Keratinocyte (primary cell): ENCODE measurements at regions not wholly inside any gene's neighbourhood (a gene's known extent, or its start where the extent isn't known, plus 50 kb on each side); places are given as distances from the start of the nearest gene placed in this dataset.

Experiments
- DNase-seq: peaks from one replicate; pipeline ENCODE4 v3.0.0-alpha.2; 2011; ENCODE audit warnings: low read depth, missing footprints, low spot score
- FAIRE-seq: peaks from 2 replicates; lab custom pipeline; 2011; peaks lifted over from hg19 to GRCh38; lab: Jason Lieb, UNC
- H2AFZ ChIP-seq: 2 replicates; pipeline ENCODE4 v1.6.0; 2012; ENCODE audit warnings: low read length, control low read depth, inconsistent platforms; ENCODE audit not compliant: control insufficient read depth
- H3K27ac ChIP-seq: 2 replicates; pipeline ENCODE4 v1.5.1; 2011; ENCODE audit warnings: low read length; ENCODE audit not compliant: control insufficient read depth, insufficient read depth
- H3K27me3 ChIP-seq: 3 replicates; pipeline ENCODE4 v1.6.0; 2011; ENCODE audit warnings: low read length; ENCODE audit not compliant: control insufficient read depth, insufficient read depth; ENCODE audit errors: extremely low read depth
- H3K36me3 ChIP-seq, 2 experiments: 2 replicates in 1 of 2; 3 replicates in 1 of 2; pipeline ENCODE4 v1.5.1; 2011; ENCODE audit warnings: low read length in 2 of 2, mild to moderate bottlenecking in 1 of 2; ENCODE audit not compliant: control insufficient read depth in 2 of 2, insufficient read depth in 2 of 2; ENCODE audit errors: extremely low read depth in 1 of 2
- H3K4me1 ChIP-seq: 3 replicates; pipeline ENCODE4 v1.5.1; 2011; ENCODE audit warnings: low read length; ENCODE audit not compliant: control insufficient read depth, insufficient read depth; ENCODE audit errors: extremely low read depth
- H3K4me2 ChIP-seq: 3 replicates; pipeline ENCODE4 v1.6.0; 2011; ENCODE audit warnings: low read depth, low read length; ENCODE audit not compliant: control insufficient read depth, insufficient read depth; ENCODE audit errors: extremely low read depth
- H3K4me3 ChIP-seq, 3 experiments: fragments of 200-600 bp in 1 of 3; sonication (generic) in 1 of 3; 2 replicates in 2 of 3; 3 replicates in 1 of 3; pipeline ENCODE4 v1.5.1; 2011 to 2016; ENCODE audit warnings: low read length in 3 of 3, mild to moderate bottlenecking in 3 of 3, control low read depth in 2 of 3, inconsistent platforms in 1 of 3, low read depth in 1 of 3, mixed read lengths in 1 of 3, mixed run types in 1 of 3, moderate library complexity in 1 of 3; ENCODE audit not compliant: control insufficient read depth in 2 of 3, insufficient read depth in 2 of 3; ENCODE audit errors: extremely low read depth in 1 of 3
- H3K79me2 ChIP-seq: 2 replicates; pipeline ENCODE4 v1.6.0; 2012; ENCODE audit warnings: low read length; ENCODE audit not compliant: control insufficient read depth, insufficient read depth
- H3K9ac ChIP-seq: 3 replicates; pipeline ENCODE4 v1.6.0; 2011; ENCODE audit warnings: low read length; ENCODE audit not compliant: control insufficient read depth, insufficient read depth; ENCODE audit errors: extremely low read depth
- H3K9me1 ChIP-seq: 3 replicates; pipeline ENCODE4 v1.6.0; 2011; ENCODE audit warnings: low read length; ENCODE audit not compliant: control insufficient read depth, insufficient read depth; ENCODE audit errors: extremely low read depth
- H3K9me3 ChIP-seq: 2 replicates; pipeline ENCODE4 v1.5.1; 2012; ENCODE audit warnings: low read depth, low read length; ENCODE audit not compliant: control insufficient read depth
- H4K20me1 ChIP-seq: 3 replicates; pipeline ENCODE4 v1.6.0; 2011; ENCODE audit warnings: low read length; ENCODE audit not compliant: control insufficient read depth, insufficient read depth; ENCODE audit errors: extremely low read depth
- CTCF ChIP-seq, 3 experiments: IDR thresholded peaks in 1 of 3; conservative IDR thresholded peaks in 1 of 3; optimal IDR thresholded peaks in 1 of 3; 2 replicates in 2 of 3; 3 replicates in 1 of 3; pipeline versions ENCODE3 to v1.5.1; 2011; ENCODE audit warnings: low read length in 3 of 3, mild to moderate bottlenecking in 3 of 3, moderate library complexity in 2 of 3, control low read depth in 1 of 3, inconsistent platforms in 1 of 3; ENCODE audit not compliant: insufficient read depth in 2 of 3; ENCODE audit errors: extremely low read depth in 1 of 3
- EZH2 ChIP-seq: IDR thresholded peaks from one replicate; pipeline ENCODE4 v1.6.1; 2012; ENCODE audit warnings: inconsistent platforms, mild to moderate bottlenecking, low read length, moderate library complexity
- dilution Hi-C: fragments of 300-500 bp; cut with MboI; formaldehyde crosslinking; loops from one replicate; pipeline ENCODE4 v1.7.0; 2020; ENCODE audit warnings: low sequenced_read_pairs; ENCODE audit not compliant: extremely low pct_ligation_motif_present

DNA sequence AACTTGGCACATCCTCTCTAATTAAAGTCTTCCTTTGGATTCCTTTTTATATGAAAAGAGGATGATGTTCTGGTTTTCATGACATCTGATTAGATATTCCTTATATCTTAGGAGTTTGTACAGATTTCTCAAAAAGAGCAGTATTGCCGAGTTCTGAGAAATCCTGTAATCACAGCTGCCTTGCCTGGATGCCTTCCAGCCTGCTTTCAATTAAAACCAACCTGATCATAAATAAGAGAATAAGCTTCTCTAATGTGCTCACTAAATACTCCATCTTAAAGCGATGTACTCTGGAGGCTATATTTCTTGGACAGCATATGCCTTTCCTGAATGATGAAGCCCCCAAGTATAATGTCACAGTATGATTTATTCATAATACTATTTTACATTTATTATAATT, 1203.8 kb upstream of the PIK3C3 start:
- no peaks in the 10 kb centered on the region for H4K20me1 ChIP-seq
- no peak for DNase-seq
- no peak overlapping the region for H3K9ac ChIP-seq
- H3K27ac ChIP-seq, result no peak overlapping the region
- no peaks in the 10 kb centered on the region for H3K9me3 ChIP-seq
- H3K4me2 ChIP-seq, result no peak overlapping the region
- H3K36me3 ChIP-seq, result no peaks in the 10 kb centered on the region
- H3K79me2 ChIP-seq, result no peaks in the 10 kb centered on the region
- TF ChIP-seq CTCF (optimal IDR thresholded peaks at IDR 0.05 in 1 of 3, IDR thresholded peaks at IDR 0.05 in 1 of 3, conservative IDR thresholded peaks at IDR 0.05 in 1 of 3; ENCODE audit: extremely low read depth in 1 of 3, insufficient read depth in 2 of 3, low read length in 3 of 3), result no peak
- no peak for TF ChIP-seq EZH2
- dilution Hi-C loops, result no loop called here
- H2AFZ ChIP-seq, result no peak overlapping the region
- FAIRE-seq, result no peak
- peaks cover 4% of the 10 kb centered on the region for H3K27me3 ChIP-seq
- no peaks in the 10 kb centered on the region for H3K4me1 ChIP-seq
- H3K9me1 ChIP-seq, result no peaks in the 10 kb centered on the region
- H3K4me3 ChIP-seq, result no peak overlapping the region

DNA sequence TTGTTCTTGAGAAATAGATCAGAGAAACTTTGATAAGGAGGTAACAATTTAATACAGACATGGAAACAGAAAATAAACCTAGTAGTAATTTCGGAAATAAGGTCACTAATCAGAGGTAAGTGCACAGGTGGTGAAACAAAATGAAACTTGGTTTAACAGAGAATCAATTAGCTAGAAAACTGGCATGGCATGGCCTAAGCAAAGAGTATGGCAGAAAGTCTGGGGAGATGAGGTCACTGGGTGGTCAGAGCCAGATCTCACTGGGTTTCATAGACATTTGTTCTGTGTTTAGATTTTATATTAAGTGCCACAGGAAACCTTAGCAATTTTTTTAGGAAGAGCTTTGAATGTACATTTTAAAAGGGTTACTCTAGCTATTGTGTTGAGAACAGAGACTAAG, 1216.0 kb upstream of the PIK3C3 start:
- Histone ChIP-seq H3K4me2 (no peak overlapping the region), H3K4me3 (no peak overlapping the region), H3K36me3 (no peaks in the 10 kb centered on the region), H3K27me3 (no peaks in the 10 kb centered on the region), H3K27ac (no peak overlapping the region), H3K79me2 (no peaks in the 10 kb centered on the region), H2AFZ (no peak overlapping the region), H3K9me3 (no peaks in the 10 kb centered on the region), H3K4me1 (no peaks in the 10 kb centered on the region), H3K9ac (no peak overlapping the region), H4K20me1 (no peaks in the 10 kb centered on the region), H3K9me1 (no peaks in the 10 kb centered on the region)
- dilution Hi-C loops, result no loop called here
- FAIRE-seq (no peak), DNase-seq (no peak)
- TF ChIP-seq CTCF (optimal IDR thresholded peaks at IDR 0.05 in 1 of 3, IDR thresholded peaks at IDR 0.05 in 1 of 3, conservative IDR thresholded peaks at IDR 0.05 in 1 of 3; ENCODE audit: extremely low read depth in 1 of 3, insufficient read depth in 2 of 3, low read length in 3 of 3) (no peak), EZH2 (no peak)
